ENCODE measurements at regions not wholly inside any gene's neighbourhood (a gene's known extent, or its start where the extent isn't known, plus 50 kb on each side); places are given as distances from the start of the nearest gene placed in this dataset.
"Not testable (repeated sequence)": the region's sequence is repeated elsewhere in the genome, so short reads cannot be mapped to it uniquely, and the experiment has no call there.

GRCh38 chr11:23391031-23391430 lies 530.8 kb upstream of the CCDC179 start:
- no peak for DNase-seq

GRCh38 chr11:23398052-23398451 lies 537.8 kb upstream of the CCDC179 start:
- no peak for DNase-seq

GRCh38 chr11:23399995-23400394 lies 539.7 kb upstream of the CCDC179 start:
- no peak for DNase-seq

GRCh38 chr11:23403210-23404185 lies 543.2 kb upstream of the CCDC179 start:
- no peak for DNase-seq

GRCh38 chr11:23404225-23405160 lies 544.2 kb upstream of the CCDC179 start:
- no peak for DNase-seq

GRCh38 chr11:23405350-23405937 lies 545.2 kb upstream of the CCDC179 start:
- no peak for DNase-seq

GRCh38 chr11:23406131-23406819 lies 546.0 kb upstream of the CCDC179 start:
- no peak for DNase-seq

- DNase-seq = no peak
These were observed 552.8 kb upstream of the CCDC179 start for GRCh38 chr11:23413057-23413456.

GRCh38 chr11:23423104-23423503 lies 562.8 kb upstream of the CCDC179 start:
- DNase-seq = no peak

- no peak for DNase-seq
These were observed 563.4 kb upstream of the CCDC179 start for GRCh38 chr11:23423656-23424055.

- no peak for DNase-seq
These were observed 565.1 kb upstream of the CCDC179 start for GRCh38 chr11:23425381-23425780.

- no peak for DNase-seq
These were observed 569.3 kb upstream of the CCDC179 start for GRCh38 chr11:23429569-23429968.

GRCh38 chr11:23453522-23453921 lies 593.2 kb upstream of the CCDC179 start:
- DNase-seq = no peak

GRCh38 chr11:23455321-23455891 lies 595.1 kb upstream of the CCDC179 start:
- no peak for DNase-seq

GRCh38 chr11:23457641-23458040 lies 597.4 kb upstream of the CCDC179 start:
- no peak for DNase-seq

- no peak for DNase-seq
These were observed 611.6 kb upstream of the CCDC179 start for GRCh38 chr11:23471878-23472277.

- DNase-seq = no peak
These were observed 613.5 kb upstream of the CCDC179 start for GRCh38 chr11:23473782-23474181.

- no peak for DNase-seq
These were observed 620.5 kb upstream of the CCDC179 start for GRCh38 chr11:23480736-23481135.

- not testable (repeated sequence) for DNase-seq
These were observed 623.9 kb upstream of the CCDC179 start for GRCh38 chr11:23484146-23484545.

GRCh38 chr11:23484618-23485017 lies 624.3 kb upstream of the CCDC179 start:
- DNase-seq = not testable (repeated sequence)

GRCh38 chr11:23490557-23491235 lies 630.4 kb upstream of the CCDC179 start:
- no peak for DNase-seq
